Keratinocyte (primary cell): ENCODE measurements at regions not wholly inside any gene's neighbourhood (a gene's known extent, or its start where the extent isn't known, plus 50 kb on each side); places are given as distances from the start of the nearest gene placed in this dataset.

Source experiments
- EZH2 ChIP-seq: IDR thresholded peaks from one replicate; pipeline ENCODE4 v1.6.1; 2012; ENCODE audit warnings: inconsistent platforms, mild to moderate bottlenecking, low read length, moderate library complexity
- TF ChIP-seq, protein P1 (sequence below), 3 experiments: IDR thresholded peaks in 1 of 3; conservative IDR thresholded peaks in 1 of 3; optimal IDR thresholded peaks in 1 of 3; 2 replicates in 2 of 3; 3 replicates in 1 of 3; pipeline versions ENCODE3 to v1.5.1; 2011; ENCODE audit warnings: low read length in 3 of 3, mild to moderate bottlenecking in 3 of 3, moderate library complexity in 2 of 3, control low read depth in 1 of 3, inconsistent platforms in 1 of 3; ENCODE audit not compliant: insufficient read depth in 2 of 3; ENCODE audit errors: extremely low read depth in 1 of 3

DNA sequence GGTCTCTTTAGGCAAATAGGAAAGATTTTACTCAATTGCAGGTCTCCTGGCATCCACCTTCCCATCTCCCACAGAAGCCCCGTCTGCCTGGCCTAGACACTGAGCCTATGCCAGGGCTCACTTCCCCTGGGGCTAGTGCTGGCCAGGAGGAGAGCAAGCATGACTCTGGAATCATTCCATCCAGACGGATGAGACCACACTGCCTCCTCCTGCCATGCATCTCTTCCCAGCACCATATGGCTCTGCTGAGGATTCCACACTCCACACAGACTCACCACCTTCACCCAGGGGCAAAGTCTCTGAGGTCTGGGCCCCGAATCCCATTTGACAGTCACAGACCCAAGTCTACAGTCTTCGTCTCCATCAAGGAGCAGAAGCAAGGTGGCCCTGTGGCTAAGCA lies 346.5 kb downstream of the C16orf95 start:
- no peak for TF ChIP-seq EZH2
- TF ChIP-seq, protein P1, sequence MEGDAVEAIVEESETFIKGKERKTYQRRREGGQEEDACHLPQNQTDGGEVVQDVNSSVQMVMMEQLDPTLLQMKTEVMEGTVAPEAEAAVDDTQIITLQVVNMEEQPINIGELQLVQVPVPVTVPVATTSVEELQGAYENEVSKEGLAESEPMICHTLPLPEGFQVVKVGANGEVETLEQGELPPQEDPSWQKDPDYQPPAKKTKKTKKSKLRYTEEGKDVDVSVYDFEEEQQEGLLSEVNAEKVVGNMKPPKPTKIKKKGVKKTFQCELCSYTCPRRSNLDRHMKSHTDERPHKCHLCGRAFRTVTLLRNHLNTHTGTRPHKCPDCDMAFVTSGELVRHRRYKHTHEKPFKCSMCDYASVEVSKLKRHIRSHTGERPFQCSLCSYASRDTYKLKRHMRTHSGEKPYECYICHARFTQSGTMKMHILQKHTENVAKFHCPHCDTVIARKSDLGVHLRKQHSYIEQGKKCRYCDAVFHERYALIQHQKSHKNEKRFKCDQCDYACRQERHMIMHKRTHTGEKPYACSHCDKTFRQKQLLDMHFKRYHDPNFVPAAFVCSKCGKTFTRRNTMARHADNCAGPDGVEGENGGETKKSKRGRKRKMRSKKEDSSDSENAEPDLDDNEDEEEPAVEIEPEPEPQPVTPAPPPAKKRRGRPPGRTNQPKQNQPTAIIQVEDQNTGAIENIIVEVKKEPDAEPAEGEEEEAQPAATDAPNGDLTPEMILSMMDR (optimal IDR thresholded peaks at IDR 0.05 in 1 of 3, IDR thresholded peaks at IDR 0.05 in 1 of 3, conservative IDR thresholded peaks at IDR 0.05 in 1 of 3; ENCODE audit: extremely low read depth in 1 of 3, insufficient read depth in 2 of 3, low read length in 3 of 3), result no peak
